Activated T-cell treated with anti-CD3 and anti-CD28 coated beads for 24 hours (primary cell): ENCODE measurements at regions not wholly inside any gene's neighbourhood (a gene's known extent, or its start where the extent isn't known, plus 50 kb on each side); places are given as distances from the start of the nearest gene placed in this dataset.

Experiments
- DNase-seq: peaks from one replicate; pipeline ENCODE4 v3.0.0-alpha.2; 2020; ENCODE audit warnings: low read depth

DNA sequence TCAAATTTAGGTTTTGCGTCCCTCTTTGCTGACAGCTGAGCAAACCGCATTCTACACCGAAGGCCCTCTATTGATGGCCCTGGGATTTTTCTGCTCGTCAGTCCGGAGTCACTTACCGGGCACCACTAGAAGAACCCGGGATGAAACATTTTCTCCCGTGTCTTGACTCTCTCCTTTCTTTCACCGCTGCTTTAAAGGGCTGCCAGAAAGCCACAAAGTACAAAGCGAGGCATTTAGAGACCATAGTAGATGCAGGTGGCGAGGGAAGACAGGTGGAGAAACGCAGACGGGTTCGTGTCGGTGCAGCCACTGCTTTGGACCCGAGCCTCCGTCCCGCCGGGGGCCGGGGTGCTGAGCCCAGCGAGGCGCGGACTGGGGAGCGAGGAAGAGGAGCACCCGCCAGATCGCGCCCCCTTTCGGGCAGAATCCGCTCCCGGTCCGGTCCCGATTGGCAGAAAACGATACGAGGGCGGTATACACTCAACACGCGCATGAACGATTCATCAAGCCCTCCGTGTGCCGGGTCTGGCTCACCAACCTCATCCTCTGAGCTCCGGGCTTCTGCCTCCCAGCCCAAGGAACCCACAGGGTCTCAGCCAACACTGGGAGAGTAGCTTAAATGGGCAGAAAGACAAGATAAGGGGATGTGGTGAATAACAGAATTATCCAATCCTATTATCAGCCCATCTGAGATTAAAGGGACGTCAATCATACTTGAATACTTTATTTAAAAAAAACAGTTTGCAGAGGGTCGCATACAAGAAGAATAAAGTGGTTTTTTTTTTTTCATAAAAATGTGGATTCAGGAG, 84.9 kb downstream of the TRIM27 start:
- peak; percentile 85 for DNase-seq

DNA sequence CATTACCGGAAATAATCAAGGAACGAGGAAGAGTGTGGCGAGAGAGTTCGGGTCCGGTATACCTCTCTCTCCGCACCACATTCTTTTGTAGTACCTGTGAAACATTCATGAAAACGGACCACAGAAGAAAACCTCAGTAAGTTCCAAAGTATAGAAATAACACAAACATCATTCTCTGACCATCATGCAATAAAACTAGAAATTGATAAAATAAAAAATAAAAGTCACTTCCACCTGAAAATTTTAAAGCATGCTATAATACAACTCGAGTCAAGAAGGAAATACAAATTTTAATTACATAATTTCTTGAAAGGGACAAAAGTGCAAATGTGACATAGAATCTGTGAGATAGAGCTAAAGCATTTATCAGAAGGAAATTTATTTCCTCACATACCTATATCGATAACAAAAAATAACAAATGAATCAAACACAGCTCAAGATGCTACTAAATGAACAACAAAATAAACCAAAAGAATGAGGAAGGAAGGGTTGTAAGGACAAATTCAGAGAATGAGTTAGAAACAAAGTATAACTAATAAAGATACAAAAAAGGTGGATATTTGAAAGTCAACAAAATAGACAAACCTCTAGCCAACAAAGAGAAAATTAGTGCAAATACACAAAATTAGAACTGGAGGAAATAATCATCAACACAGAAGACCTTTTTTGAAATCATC, 84.2 kb downstream of the TRIM27 start:
- DNase-seq = no peak

- no peak for DNase-seq
Observed at GRCh38 chr6:28841290-28841689, 82.5 kb downstream of the TRIM27 start.

DNA sequence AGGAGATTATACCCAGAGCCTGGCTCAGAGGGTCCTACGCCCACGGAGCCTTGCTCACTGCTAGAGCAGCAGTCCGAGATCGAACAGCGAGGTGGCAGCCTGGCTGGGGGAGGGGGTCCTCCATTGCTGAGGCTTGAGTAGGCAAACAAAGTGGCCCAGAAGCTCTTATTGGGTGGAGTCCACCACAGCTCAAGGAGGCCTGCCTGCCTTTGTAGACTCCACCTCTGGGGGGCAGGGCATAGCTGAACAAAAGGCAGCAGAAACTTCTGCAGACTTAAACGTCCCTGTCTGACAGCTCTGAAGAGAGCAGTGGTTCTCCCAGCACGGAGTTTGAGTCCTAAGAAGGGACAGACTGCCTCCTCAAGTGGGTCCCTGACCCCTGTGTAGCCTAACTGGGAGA, 75.0 kb downstream of the TRIM27 start:
- peak; percentile 32 for DNase-seq
